GM20000 (cell line): ENCODE measurements at regions not wholly inside any gene's neighbourhood (a gene's known extent, or its start where the extent isn't known, plus 50 kb on each side); places are given as distances from the start of the nearest gene placed in this dataset.

Source experiments
- DNase-seq: peaks from one replicate; pipeline ENCODE4 v3.0.0; 2012; ENCODE audit warnings: low spot score
- TF ChIP-seq, protein P1 (sequence below): IDR thresholded peaks from 2 replicates; pipeline ENCODE4 v1.5.1; 2012; ENCODE audit warnings: mild to moderate bottlenecking, control low read depth; ENCODE audit errors: extremely low read depth, missing control alignments

DNA sequence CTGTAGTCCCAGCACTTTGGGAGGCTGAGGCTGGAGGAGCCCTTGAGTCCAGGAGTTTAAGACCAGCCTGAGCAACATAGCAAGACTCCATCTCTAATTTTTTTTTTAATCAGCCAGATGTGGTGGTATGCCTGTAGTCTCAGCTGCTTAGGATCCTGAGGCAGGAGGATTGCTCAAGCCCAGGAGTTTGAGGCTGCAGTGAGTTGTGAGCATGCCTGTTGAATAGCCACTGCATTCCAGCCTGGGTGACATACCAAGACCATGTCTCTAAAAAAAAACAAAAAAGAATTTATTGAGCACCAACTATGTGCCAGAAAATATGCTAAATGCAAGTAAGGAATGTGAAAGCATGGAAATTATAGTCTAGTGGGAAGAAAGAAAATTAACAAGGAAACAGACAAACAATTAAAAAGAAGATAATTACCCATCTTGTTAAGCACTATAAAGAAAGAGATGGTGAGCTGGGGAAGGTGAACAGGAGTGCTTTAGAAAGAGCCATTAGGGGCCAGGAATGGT is 104.0 kb upstream of the ZNF678 start:
- TF ChIP-seq, protein P1, sequence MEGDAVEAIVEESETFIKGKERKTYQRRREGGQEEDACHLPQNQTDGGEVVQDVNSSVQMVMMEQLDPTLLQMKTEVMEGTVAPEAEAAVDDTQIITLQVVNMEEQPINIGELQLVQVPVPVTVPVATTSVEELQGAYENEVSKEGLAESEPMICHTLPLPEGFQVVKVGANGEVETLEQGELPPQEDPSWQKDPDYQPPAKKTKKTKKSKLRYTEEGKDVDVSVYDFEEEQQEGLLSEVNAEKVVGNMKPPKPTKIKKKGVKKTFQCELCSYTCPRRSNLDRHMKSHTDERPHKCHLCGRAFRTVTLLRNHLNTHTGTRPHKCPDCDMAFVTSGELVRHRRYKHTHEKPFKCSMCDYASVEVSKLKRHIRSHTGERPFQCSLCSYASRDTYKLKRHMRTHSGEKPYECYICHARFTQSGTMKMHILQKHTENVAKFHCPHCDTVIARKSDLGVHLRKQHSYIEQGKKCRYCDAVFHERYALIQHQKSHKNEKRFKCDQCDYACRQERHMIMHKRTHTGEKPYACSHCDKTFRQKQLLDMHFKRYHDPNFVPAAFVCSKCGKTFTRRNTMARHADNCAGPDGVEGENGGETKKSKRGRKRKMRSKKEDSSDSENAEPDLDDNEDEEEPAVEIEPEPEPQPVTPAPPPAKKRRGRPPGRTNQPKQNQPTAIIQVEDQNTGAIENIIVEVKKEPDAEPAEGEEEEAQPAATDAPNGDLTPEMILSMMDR: no peak
- no peak for DNase-seq

DNA sequence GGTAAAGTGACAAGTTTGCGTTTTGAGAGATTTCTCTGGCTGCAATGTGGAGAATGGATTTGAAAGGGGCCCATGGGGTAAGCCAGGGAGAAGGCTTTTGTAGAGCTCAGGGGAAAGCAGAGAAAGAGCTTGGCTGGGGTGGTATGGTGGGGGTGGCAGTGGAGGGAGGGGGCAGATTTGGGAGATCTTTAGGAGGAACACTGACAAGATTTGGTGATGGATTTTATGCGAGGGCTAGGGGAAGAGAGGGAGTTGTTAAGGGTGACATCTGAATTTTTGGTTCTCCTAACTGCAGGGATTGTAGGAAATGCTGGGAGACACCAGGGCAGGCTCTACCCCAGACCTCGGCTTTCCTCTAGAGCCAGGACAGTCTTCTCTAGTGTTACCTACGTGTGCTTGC is 108.7 kb upstream of the ZNF678 start:
- TF ChIP-seq, protein P1: no peak
- no peak for DNase-seq

DNA sequence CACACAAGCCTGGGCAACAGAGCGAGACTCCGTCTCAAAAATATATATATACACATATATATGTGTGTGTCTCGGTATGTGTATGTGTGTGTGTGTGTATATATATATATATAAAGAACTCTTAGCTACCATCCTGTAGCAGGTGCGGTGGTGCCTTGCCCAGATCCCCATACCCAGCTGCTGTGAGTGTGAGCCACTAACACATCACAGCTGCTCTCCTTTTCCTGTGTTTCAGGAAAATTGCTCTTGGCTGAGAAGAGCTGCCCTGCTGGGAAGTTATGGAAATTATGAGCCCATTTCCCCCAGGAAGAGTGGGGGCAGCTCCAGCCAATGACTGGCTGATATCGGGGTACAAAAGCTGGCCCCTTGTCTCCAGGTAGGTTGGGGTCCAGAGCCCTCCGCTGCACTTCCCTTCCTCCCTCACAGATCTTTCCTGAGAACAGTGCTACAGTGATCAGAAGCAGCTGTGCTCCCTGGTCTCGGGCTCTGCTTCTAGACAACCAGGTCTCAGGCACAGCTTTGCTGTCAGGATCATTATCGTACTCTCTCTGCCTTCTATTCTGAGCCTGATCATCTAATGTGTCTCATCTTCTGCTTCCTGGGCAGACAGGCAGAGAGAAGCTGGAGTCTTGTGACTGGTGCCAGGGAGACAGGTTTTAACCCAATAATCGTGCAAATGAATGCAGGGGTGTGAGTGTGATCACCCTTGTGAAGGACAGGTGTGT is 109.6 kb upstream of the ZNF678 start:
- no peak for DNase-seq
- TF ChIP-seq, protein P1: no peak

DNA sequence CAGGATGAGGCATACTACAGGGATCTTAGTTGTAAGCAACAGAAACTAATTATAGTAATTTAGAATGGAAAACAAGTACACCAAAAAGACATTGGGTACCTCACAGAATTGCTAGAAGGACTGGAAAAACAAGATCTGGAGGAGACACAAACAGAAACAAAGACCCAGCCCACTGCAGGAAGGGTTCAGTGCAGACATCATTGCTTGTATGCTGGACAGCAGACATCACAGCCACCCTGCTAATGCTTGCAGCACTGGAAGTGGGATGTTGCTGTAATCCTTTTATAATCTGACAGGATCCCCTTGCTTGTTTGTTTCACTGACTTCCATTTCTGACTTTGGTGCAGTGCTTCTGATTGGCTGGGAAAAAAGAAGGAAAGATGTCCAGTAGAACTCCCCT is 111.4 kb upstream of the ZNF678 start:
- TF ChIP-seq, protein P1: no peak
- DNase-seq: no peak

DNA sequence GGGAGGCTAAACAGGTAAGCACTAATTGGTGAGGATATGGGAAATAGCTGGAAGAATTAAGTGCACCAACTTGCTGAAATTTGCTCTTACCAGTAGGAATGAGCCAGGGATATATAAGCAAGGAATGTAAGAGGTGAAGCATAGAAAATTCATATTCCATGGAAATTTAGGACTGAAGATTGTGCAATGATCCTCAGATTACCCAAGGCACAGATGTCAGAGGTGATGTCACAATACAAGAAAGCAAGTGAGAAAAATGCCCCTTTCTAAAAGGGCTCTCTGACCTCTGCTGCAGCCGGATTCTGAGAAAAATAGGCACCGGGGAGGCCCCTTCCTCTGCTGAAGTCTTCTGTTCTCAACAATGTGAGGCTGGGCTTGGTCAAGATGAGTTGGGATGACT is 112.3 kb upstream of the ZNF678 start:
- DNase-seq: no peak
- TF ChIP-seq, protein P1: no peak

DNA sequence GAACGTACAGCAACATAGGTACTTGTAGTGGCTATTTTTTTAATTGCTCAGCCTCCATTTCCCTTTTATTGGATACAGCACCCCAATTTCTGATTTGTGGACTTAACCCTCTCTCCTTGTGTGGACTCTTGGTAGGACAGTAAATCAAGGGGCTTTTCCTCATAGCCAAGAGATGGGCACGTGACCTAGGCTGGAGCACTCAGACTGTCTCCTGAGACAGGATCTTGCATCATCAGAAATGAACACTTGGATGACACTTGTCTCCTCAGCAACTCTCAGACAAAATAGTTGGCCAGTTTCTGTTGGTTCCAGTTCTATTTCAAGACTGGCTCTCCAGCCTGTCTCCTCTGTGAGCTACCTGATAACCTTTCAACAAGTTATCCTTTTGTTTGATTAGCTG is 112.9 kb upstream of the ZNF678 start:
- no peak for DNase-seq
- TF ChIP-seq, protein P1: no peak

DNA sequence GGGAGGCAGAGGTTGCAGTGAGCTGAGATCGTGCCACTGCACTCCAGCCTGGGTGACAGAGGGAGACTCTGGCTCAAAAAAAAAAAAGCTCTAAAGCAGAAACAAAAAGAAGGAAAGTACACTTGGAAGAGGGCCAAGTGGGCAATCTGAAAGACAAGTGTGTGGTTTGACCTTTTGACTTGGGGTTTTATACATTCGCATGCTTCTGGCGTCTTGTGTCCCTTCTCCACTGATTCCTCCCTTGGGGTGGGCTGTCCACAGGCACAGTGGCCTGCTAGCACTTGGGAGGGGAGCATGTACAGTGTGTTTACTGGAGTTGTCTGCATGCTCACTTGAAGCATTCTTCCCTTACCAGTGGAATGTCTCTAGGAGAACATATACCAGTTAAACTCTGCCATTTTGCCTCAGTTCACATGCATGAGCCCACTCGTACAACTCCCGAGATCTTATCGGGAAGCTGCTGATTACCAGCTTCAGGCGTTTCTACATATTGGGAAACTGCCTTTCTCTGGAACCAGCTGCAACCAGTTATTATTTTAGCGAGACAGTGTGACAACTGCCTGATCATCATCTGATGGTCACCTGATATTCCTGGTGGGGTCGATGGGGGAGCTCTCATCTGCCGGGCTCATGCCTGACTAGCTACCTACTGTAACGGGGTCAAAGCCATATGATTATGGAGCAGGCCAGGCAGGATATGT is 113.5 kb upstream of the ZNF678 start:
- DNase-seq: no peak

More for the DNA sequence above, 113.5 kb upstream of the ZNF678 start:
- TF ChIP-seq, protein P1: no peak
